Stimulated activated CD4-positive, alpha-beta T cell treated with anti-CD3 and anti-CD28 coated beads, Interleukin-4, amount 100 ng/mL, for 48 hours (primary cell): ENCODE measurements at regions not wholly inside any gene's neighbourhood (a gene's known extent, or its start where the extent isn't known, plus 50 kb on each side); places are given as distances from the start of the nearest gene placed in this dataset.

Source experiments
- DNase-seq, 2 donors: peaks; one replicate each; pipeline ENCODE4 v3.0.0-alpha.2; 2020; ENCODE audit warnings: low read depth in 2 of 2

GRCh38 chr5:71996789-71997188 lies 110.5 kb upstream of the MAP1B start:
- DNase-seq: no peak

- no peak for DNase-seq
Measured at GRCh38 chr5:71998746-71999145, 108.5 kb upstream of the MAP1B start.

GRCh38 chr5:72000707-72001106 lies 106.6 kb upstream of the MAP1B start:
- DNase-seq: no peak

GRCh38 chr5:72005671-72006070 lies 101.6 kb upstream of the MAP1B start:
- no peak for DNase-seq

GRCh38 chr5:72006361-72006760 lies 100.9 kb upstream of the MAP1B start:
- no peak for DNase-seq

- DNase-seq: no peak
Measured at GRCh38 chr5:72007336-72008111, 99.8 kb upstream of the MAP1B start.

- no peak for DNase-seq
Measured at GRCh38 chr5:72009280-72009679, 98.0 kb upstream of the MAP1B start.

GRCh38 chr5:72010430-72010829 lies 96.8 kb upstream of the MAP1B start:
- no peak for DNase-seq

GRCh38 chr5:72012906-72013305 lies 94.4 kb upstream of the MAP1B start:
- DNase-seq: no peak

GRCh38 chr5:72013766-72014624 lies 93.3 kb upstream of the MAP1B start:
- DNase-seq: no peak

- peak in 1 of 2 donors; percentile 4 for DNase-seq
Measured at GRCh38 chr5:72015103-72015548, 92.1 kb upstream of the MAP1B start.

GRCh38 chr5:72018143-72018803 lies 89.0 kb upstream of the MAP1B start:
- peak; percentile 56 to 68 for DNase-seq

GRCh38 chr5:72020161-72020983 lies 86.9 kb upstream of the MAP1B start:
- DNase-seq: no peak

GRCh38 chr5:72021651-72022357 lies 85.5 kb upstream of the MAP1B start:
- DNase-seq: no peak

- DNase-seq: no peak
Measured at GRCh38 chr5:72028382-72028781, 78.9 kb upstream of the MAP1B start.

GRCh38 chr5:72030237-72030636 lies 77.0 kb upstream of the MAP1B start:
- no peak for DNase-seq

- DNase-seq: no peak
Measured at GRCh38 chr5:72032788-72033187, 74.5 kb upstream of the MAP1B start.

- DNase-seq: no peak
Measured at GRCh38 chr5:72034770-72035169, 72.5 kb upstream of the MAP1B start.

GRCh38 chr5:72035831-72036230 lies 71.4 kb upstream of the MAP1B start:
- DNase-seq: no peak

GRCh38 chr5:72036951-72037350 lies 70.3 kb upstream of the MAP1B start:
- no peak for DNase-seq

GRCh38 chr5:72040513-72040912 lies 66.8 kb upstream of the MAP1B start:
- no peak for DNase-seq
